ENCODE measurements at regions not wholly inside any gene's neighbourhood (a gene's known extent, or its start where the extent isn't known, plus 50 kb on each side); places are given as distances from the start of the nearest gene placed in this dataset.
"Not testable (repeated sequence)": the region's sequence is repeated elsewhere in the genome, so short reads cannot be mapped to it uniquely, and the experiment has no call there.

DNA sequence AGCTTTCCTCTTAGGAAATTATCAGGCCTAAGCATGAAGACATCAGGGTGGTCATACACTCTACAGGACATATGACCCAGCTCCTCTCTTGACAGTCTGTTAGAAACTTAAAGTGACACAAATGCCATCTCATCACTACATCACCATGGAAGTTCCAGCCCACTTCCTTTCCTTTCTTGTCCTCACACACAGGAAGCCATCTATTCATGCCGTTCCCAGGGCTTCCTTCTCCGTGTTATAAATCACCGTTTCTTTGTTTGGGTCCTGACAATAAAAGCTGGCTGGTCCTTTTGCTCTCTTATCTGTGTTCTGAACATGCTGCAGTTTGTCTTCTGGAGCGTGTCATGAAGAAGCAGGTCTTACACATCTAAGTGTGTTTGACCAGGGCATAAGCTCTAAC is 692.1 kb upstream of the CELF4 start:
- DNase-seq, result no peak

DNA sequence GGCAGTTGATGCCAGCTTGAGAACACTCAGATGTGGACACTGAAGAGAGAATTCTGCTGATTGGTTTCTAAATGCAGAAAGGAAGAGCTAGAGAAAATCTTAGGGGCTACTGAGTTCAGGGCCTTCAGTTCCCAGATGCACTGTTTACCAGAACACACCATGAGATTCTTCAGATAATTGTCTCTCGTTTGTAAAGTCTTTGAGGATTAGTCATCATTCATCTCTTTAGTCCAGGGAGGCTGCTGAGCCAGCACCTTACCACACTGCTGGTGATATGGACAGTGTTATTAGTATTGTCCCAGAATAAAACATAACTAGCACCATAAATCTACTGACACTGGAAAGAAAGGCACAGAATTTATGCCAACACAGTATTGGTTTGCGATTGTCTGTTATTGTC is 690.8 kb upstream of the CELF4 start:
- no peak for DNase-seq

DNA sequence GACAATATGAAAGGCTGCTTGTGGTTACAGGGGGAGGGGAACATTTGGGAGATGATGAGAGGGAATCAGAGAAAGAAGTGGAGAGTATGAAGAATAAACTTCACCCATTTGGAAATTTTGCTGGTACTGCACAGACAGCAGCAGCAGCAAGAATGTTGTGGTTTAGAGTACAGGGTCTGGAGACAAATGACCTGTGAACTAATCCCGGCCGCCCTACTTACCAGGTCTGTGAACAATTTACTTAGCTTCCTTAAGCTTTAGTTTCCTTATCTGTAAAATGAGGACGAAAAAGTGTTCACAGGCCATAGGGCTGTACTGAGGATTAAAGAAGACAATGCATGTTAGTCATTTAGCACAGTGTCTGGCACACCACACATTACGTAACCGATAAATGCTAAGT is 685.4 kb upstream of the CELF4 start:
- DNase-seq, result no peak

DNA sequence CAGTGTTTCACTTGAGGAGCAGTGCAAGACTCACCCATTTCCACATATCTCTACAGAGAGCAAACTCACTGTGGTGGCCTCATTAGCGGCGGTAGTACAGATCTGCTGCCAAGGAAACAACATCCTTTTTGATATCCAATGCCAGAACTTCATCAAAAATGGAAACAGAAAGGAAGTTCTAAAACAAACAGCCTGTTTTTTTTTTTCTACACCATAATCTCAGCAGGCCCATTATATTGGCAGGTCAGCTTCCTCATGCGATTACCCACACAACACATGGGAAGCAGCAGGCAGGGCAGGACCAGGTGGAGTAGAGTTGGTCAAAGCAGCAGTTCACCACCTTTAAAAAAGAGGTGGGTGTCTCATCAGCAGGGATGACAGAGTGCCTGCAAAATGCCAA is 678.9 kb upstream of the CELF4 start:
- DNase-seq, result no peak

DNA sequence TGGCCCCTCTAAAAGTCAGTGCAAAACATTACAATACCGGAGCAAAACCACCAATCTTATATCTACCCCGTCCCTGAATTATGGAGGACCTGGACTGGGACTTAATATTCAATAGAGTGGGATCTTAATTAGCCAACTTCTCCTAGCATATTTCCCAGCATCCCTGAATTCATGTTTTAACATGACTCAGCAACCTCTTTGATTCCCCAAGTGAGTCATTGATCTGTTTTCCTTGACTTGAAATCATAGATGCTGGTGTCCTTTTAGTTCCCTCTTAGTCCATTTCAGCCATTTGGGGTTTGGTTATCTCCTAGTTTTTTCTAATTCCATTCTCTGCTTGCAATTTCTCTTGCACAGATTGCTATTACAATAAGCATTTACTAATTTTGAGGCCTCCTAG is 677.7 kb upstream of the CELF4 start:
- no peak for DNase-seq

DNA sequence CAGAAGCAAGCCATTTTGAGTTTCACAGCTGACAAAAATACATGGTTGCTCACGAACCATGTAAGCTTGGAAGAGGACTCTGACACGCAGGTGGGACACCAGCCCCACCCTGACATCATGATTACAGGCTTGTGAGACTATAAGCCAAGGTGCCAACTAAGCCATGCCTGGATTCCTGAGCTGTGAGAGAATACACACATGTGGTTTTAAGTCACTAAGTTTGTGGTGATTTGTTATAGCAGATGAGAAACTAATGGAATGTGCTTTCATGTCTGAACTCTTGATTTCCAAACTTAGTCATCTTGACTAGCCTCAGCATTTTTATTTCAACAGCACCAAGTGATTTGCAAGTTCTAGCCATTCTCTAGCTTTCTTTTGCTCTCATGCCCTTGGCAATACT is 676.1 kb upstream of the CELF4 start:
- DNase-seq, result no peak

DNA sequence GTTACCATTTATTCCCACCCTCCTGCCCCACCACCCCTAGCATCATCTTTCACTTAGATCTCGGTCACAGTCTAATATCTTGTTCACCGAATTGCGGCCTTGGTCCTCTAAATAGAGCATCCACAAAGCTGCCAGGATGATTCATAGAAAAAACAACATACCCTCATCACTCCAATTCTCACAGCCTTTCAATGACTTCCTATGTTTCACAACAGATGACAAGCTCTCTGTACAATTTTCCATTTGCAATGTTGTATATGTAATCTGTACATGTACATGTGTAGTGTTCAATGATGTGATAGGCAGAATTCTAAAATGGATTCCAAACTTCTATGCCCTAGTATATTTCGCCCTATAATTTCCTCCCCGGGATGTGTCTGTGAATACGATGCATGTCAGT is 675.6 kb upstream of the CELF4 start:
- no peak for DNase-seq

DNA sequence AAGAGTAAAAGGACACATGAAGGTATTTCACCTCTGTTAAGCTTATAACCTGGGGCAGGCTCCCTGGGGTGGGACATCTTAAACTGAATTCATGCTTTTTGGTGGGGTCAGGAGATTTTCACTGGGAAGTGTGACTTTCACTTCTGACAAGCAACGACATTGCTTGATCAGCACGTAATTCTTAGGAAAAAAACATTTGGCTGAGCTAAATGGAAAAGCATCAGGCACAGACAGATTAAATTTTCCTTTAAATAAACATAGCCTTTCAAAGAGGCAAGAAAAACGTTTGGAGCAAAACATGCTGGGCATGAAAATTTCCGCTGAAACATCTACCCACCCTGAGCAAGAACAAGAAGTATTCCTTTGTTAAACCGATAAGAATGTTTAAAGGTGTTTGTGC is 674.0 kb upstream of the CELF4 start:
- DNase-seq, result no peak

DNA sequence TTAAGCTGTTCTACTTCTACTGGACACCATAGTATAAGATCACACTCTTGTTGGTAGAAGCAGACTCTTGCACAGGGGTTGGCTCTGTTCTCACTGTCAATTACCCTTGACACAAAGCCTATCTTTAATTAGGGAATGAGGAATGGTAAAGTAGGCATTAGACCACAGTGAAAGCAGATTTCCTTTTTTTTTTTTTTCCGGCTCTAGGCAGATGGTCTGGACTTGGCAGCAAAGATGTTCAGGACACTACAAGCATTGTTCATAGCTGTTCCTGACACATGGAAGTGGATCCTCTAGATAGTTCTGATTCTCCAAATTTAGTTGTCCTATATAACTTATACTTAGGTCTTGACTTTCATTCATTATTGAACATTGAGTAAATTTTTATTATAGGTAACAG is 672.2 kb upstream of the CELF4 start:
- DNase-seq, result no peak

DNA sequence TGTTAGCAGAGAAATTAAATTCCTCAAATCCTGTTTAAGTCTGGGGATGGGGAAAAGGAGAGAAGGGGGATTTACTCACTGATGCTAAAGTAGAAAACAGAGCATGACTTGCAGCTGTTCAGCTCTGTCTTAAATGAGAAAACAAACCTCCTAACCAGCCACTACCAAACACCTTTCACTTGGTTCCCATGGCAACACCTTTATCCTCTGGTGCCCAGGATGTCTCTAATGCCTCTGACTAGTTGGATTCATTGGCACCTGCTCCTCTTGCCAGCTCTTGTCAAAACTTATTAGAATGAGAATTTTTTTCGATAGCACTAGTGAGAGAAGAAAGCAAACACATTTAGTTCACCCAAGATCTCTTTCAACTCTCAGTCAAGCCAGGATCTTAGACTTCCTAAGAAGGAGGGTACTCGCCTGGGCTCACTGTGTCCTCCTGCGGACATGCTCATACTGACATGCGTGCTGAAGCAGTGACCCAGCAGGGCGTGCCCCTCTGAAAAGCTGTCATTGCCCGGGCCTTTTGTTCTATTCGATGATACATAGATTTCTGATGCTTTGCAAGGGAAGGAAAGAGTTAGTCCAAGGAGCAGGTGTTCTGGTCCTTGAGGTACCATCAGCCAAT is 656.0 kb upstream of the CELF4 start:
- DNase-seq, result no peak

DNA sequence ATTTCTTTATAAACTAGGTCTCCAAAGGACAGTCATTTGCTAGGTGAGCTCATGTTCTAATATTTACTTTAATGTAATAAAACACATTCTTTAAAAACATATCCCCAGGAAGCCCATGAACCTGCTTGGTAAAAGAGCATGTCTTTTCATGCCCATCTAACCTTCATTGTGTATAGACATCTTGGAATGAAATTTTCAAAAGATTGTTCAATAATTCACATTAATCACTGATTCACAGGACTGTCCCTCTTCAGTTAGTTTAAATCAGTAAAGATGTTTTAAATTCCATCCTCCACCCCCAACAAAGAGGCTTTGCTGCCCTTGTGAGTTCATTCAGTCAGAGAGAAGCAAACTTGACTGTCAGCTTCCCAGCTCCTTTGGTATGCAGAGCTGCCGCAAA is 633.4 kb upstream of the CELF4 start:
- DNase-seq, result no peak

DNA sequence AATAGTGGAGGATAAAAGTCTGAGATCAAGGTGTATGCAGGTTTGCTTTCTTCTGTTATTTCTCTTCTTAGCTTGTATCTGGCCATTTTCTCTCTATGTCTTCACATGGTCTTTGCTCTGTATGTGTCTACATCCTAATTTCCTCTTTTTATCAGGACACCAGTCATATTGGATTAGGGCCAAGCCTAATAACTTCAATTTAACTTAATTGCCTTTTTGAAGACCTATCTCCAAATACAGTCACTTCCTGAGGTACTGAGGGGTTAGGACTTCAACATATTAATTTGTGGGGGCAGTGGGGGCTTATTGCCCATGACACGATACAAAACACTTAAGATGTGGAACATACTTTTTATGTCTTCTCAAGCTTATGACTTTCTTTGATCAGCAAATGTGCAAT is 632.9 kb upstream of the CELF4 start:
- no peak for DNase-seq

DNA sequence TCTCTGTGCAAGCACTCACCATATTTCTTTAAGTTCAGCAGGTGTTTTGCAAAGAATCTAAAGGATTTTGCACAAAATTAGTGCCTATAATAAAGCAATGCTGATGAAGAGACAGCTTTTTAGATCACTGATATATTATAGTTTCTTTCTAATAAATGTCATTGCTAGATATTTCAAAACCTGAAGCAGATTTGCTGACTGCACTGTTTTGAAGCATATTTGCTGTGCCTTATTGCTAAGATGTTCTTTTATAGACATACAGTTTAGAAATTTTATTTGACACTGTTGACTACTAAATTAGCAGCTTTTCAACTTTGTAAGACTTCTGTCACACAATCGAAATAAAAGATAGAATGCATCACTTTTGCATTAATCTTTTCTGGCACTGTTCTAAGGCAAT is 620.9 kb upstream of the CELF4 start:
- no peak for DNase-seq

DNA sequence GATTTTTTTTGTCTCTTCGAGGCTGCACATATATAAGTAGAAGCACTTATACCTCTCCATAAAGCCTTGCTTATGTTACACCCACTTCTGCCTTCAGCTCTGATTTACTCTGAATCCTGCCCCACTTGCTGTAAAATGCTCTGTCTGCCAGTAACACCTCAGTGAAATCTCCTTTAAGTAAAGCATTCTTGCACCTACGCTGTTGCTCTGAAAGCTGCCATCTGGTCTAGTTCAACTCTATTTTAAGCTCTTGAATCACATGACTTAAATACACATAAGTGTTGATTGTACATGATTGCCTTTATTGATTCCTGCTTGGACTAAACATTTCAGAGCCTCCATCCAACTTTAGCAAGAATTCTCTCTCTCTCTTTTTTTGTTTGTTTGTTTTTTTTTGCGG is 609.0 kb upstream of the CELF4 start:
- DNase-seq, result no peak

DNA sequence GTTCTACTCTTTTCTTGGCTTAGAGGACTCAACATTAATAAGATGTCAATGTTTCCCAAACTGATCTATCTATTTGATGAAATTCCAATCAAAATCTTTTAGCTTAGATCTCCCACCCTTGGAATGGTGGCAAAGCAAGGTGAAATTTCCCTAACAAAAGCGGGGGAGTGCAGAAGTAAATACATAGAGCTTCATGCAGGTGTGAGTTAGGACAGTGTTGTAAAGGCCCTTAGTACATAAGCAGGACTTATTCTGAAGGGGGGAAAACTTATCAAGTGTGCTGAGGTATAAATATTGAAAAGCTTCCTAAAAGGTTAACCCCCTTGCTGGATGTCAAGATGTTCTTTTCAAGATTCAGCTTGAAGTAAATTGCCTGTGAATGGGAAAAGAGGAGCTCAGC is 608.6 kb upstream of the CELF4 start:
- no peak for DNase-seq

DNA sequence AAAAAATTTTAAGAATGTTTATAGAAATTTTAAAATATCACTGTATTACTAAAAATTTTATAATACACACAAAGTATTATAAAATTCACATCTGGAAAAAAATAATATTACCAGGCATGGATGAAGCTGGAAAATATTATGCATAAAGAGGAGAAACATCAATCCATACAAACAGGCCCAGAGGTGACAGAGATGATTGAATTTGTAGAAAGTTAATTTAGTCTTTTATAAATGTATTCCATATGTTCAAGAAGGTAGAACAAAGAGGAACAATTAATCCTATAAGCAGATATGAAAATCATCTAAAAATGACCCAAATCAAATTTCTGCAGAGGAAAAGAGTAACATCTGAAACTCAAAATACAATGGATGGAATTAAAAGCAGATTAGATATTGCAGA is 605.2 kb upstream of the CELF4 start:
- no peak for DNase-seq

DNA sequence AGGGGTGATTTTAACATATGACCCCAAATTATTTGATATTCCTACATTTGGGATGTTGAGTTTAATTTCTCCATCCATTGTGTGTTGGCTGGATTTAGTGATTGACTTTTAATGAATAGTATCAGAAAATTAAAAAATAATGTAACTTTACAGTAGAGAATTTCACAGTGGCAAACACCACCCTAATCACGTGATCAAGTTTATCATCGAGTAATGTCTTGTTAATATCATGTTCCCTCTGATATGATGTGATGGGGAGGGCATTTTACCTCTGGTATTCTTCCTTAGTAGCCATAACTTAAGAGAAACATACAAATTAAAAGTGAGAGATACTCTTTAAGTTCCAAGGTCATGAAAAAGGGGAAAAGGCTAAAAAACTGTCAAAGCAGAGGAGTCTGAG is 602.0 kb upstream of the CELF4 start:
- no peak for DNase-seq

DNA sequence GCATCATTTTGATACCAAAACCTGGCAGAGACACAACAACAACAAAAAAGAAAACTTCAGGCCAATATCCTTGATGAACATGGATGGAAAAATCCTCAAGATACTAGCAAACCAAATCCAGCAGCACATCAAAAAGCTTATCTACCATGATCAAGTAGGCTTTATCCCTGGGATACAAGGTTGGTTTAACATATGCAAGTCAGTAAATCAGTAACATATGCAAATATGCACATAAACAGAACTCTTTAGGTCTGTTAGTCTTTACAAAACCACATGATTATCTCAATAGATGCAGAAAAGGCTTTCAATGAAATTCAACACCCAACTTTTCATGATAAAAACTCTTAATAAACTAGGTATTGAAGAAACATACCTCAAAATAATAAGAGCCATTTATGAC is 587.5 kb upstream of the CELF4 start:
- not testable (repeated sequence) for DNase-seq

DNA sequence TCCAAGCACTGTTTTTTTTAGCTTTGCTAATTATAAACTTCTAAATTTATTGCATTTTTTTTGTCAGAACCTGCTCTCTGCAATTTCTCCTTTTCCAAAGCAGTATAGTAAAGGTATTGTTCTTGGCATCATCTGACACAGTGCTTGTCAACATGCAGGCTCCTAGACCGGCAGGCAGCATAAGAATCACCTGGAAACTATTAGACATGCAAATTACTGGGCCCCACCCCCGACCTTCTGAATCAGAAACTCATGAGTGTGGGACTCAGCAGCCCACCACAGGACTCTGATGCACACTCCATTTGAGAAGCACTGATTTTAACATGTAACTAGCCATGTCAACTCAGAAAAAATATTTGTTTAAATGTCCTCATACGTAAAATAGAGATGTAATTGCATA is 551.1 kb upstream of the CELF4 start:
- DNase-seq, result no peak

DNA sequence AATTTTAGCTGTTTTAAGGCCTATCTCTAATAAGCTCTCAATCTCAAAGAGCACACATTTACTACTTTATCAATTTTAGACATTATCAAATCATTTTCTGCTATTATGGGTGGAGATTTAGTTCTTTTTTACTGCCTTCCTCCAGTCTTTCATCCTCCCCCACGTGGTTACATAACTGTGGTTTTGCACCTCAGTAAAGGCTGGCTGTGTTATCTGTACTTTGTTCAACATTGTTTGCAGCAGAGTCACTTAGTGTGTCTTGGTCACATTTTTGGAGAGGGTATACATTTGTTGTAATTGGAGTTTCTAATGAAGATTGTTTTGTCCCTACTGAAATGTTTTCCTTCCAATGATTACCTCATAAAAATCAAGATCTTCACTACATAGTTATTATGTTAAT is 549.6 kb upstream of the CELF4 start:
- DNase-seq, result no peak

DNA sequence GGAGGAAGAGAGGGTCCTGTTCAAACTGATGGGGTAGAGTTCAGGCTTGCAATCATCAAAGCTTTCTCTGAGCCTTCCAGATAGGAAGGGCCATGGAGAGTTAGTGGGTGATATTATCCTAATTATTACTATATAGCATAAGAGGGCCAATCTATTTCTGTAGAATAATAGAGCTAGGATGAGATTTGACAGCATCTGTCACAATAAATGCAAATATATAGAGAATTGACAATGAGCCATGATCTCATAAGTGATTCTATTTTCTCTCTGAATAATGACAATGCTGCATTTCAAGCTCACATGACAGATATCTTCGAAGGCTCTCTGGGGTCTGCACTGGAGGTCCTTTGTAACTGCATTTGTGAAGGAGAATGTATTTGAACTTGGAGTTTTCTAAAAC is 521.9 kb upstream of the CELF4 start:
- no peak for DNase-seq

DNA sequence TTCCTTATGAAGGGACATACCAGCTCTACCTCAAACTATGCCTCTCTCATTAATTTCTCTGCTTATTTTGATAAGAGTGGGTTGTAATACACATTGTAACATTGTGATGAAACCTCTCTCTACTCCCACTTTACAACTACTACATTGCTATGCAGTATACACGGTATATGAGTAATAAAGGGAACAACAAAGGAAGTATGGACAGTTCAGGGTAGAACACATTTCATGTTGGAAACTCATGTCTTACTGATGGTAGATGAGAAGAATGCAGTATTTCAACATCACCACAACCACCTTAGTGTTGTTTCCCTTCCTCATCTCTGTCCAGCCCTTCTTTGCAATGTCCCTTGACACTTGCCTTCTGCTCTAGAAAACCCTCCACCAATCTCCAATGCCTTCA is 515.9 kb upstream of the CELF4 start:
- DNase-seq, result no peak

DNA sequence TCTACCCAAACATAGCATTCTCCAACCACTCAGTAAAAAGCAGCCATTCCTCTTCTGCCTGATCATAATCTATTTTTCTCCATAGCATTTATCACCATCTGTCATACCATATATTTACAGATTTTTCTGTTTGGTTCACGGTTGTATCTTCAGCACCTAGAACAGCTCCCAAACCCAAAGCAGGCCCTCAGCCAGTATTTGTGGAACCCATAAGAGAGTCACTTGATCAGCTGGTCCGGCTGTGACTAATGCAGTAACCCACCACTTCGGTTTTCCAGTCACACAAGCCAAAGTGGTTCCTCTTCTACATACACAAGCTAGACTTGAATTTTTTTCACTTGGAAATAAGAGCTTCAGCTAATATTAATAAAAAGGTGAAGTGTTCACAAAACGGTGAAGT is 511.6 kb upstream of the CELF4 start:
- no peak for DNase-seq

DNA sequence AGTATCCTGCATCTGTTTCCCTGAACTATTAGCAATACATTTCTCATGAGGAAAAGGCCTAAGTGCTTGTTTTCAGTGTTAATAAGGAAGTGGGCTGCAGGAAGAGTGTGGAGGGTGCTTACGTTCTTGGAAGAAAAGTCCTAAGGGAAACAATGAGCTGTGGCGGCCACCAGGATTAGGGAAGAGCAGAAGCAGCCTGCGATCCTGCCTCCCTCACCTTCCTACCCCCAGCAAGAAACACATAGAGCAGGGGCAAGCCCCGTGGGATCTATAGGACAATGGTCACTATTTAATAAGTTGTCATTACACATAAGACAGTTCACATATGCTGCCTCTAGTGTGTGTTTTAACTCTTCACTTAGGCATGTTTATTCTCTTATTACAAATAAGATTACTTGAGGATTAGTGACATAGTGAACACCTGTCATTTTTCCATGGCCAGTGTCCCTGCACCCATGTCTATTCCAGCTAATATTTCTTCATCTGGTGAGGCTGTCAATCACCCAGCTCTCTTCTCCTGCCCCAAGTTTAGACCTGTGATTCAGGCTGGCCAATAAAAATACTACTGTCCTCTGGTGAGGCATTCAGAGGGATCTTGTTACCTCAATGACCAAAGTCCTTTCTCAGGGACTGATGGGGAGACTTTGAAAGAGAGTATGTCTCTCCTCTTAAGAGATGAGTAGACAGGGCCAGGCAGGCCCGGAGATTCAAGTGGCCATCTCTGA is 510.9 kb upstream of the CELF4 start:
- DNase-seq, result no peak

DNA sequence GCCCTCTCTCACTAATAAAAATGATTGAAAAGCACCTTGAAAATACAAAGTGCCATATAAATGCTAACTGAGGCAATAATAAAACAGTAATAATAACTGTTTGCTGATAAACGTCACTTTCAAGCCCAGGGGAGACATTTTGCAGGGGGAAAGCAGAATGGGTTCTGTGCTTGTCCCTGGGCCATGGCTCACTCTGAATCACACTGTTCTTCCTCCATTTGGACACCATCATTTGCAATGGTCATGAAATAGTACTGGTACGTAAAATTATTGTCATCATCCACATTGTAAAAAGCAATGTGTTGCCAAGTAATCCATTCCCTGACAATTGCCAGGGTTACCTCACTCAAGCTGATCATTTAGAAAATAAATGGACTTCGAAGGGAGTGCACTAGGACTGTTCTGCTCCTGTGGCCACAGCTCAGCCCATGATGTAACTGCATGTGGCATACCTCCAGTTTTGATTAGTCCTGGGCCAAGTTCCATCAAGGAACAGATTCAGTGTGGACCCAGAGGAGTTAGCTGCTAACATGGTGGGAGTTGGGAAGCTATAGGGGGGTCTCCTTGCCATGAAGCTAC is 508.8 kb upstream of the CELF4 start:
- no peak for DNase-seq

Measured in CD4-positive, alpha-beta T cell treated with Interleukin-17A for 4 hours (primary cell).